GM18909 (cell line): ENCODE measurements at regions not wholly inside any gene's neighbourhood (a gene's known extent, or its start where the extent isn't known, plus 50 kb on each side); places are given as distances from the start of the nearest gene placed in this dataset.

Experiments
- ATAC-seq: cut with Tn5 transposase; IDR thresholded peaks from one replicate; pipeline ENCODE4 v1.9.1; 2021; ENCODE audit warnings: mild to moderate bottlenecking; ENCODE audit not compliant: unreplicated experiment, poor library complexity

DNA sequence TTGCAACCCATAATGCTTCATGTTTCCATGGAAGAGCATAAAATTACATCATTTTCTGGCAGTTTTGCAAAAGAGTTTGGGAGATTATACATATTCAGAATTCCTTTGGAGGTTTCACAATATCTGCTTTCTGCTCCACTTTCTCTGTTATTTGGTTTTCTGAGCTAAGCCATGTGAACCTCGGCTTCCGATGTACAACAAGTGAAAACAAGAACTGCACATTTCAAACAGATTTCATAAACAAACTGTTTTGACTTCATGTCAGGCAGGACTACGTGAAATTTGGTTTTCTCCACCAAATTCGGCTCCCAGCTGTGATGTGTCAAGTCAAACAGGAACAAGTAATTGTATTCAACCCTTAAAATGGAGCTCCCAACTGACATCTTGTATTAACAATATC lies 609.8 kb downstream of the IRX1 start:
- no peak for ATAC-seq

DNA sequence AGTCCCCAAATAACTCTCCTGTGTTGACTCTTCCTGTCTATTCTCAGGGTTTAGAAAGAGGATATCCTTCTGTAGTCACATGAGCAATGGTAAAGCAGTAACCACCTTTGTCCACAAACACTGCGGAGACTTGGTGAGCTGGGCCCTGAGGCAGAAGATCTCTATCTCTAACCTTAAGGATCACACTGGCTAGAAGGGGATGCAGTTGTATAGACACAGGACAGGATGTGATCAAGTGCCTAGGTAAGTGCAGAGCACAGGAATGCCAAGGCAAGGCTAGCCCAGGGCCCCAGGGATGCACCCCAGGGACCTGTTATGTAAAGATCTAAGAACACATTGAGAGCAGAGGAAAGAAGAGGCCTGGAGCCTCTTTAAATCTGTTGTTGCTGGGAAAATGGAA lies 610.5 kb downstream of the IRX1 start:
- ATAC-seq: no peak

DNA sequence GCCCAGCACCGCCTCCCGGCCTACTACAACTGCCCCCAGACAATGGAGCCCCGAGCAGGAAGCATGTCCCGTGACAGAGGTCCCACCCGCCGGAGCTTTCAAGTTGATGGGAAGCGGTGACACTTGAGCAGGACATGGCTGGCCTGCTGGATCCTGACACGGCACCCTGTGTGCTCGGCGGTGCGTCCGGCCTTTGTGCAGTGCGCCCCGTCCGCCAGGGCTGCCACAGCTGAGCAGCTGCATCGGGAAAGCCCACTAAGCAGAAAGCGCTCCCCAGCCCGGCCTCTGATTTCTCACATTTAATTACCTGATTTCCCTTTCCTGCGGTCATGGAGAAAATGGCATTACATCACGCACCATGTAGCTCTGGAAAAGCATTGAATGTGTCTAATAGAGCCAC lies 611.9 kb downstream of the IRX1 start:
- no peak for ATAC-seq

DNA sequence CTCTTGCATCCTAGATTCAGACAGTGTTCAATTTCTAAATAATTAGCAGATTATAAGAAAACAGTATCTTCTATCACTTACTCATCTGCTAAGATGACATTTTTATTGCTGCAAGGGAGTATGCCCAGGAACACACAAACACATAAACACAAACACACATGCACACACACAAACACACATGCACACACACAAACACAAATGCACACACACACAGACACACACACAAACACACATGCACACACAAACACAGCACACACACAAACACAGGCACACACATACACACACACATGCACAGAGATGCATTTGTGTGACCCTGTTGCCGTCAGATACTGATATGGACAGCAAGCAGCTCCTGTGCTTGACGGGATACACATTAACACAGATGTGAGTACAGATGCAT lies 612.9 kb downstream of the IRX1 start:
- no peak for ATAC-seq

DNA sequence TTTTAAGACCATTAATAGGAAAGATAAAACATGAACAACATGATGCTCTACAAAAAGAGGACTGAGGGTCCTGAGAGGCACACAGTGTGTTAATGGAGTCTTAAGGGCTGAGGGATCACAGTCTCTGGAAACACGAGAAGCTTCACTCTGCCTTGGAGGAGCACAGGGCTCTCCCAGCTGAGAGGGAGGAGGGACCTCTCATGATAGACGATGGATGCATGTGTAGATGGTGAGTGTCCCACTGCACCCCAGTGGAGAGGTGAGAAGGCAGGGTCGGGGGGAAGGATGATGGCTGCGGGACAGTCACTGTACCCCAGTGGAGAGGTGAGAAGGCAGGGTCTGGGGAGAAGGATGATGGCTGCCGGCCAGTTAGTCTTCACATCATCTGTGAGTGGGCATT lies 613.4 kb downstream of the IRX1 start:
- no peak for ATAC-seq

DNA sequence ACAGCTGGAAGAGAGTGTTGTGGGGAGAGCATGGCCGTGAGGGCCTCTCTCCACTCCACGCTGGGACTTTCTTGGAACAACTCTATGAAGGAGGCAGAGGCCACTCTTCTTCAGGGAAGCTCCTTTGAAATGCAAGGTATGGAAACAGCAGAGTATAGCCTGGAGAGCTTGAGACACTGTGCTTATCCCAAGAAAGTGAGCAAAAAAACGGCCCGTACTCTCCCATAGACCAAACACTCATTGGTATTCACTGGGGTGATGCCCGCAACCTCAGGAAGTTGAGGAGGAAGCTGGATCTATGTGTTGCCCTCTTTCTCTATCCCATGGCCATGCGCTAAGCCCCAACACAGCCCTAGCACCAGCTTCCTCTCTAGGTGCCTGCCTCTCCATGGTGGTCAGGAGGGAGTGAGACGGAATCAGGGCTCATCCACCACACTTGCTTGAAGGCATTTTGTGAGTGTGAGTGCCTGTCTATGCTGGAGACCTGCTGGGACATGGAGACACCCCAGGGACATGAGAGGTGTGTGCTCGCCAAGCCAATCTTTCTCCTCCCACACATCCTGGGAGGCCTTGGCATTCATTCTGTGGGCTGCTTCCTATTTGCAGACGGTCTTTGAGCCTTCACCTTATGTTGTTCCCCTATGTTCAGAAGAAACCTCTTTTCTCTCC lies 616.6 kb downstream of the IRX1 start:
- no peak for ATAC-seq

DNA sequence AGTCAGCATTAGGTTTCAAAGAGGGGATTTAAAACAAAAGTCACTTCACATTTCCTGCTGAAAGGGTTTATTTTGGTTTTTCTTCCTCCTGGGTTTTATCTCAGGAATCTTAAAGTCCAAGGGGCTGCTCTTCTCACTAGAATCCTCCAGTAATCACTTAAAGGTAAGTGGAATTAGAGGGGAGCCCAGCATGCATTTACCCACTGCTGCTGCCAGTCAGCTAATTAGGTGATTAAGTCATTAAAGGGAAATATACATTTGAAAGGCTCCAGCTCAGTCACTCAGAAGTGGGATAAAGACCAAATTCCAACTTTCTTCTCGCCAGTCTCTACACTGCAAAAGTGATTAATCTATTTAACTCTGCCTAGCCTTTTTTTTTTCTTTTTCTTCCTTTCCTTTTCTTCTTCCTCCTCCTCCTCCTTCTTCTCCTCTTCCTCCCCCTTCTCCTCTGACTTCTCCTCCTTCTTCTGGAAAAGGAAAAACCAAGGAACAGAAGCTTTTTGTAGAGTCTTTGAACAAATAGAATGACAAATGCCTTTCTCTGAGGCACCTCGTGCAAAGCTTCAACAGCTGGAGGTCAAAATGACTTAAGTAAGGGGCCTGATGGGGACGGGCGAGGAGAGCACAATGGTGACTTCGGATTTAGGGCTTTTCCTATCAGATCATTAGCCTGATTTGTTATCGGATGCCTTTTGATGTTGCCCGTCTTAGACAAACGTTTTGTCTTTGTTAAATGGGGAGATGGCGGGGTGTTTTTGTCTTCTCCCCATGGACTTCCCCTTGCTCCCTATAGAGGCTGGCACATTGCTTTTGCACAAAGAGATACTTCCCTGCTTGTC lies 617.6 kb downstream of the IRX1 start:
- no peak for ATAC-seq

DNA sequence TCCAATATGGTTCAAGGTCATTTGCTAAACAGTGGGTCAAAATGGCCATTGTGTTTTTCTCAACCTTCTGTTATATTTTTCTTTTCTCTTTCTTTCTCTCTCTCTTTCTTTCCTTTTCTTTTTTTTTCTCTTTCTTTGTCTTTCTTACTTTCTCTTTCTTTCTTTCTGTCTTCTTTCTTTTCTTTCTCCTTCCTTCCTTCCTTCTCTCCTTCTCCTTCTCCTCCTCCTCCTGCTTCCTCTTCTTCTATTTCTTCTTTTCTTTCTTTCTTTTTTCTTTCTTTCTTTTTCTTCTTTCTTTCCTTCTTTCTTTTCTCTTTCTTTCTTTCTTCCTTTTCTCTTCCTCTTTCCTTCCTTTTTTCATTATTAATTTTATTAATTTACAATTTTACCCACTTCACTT lies 619.5 kb downstream of the IRX1 start:
- ATAC-seq: no peak

DNA sequence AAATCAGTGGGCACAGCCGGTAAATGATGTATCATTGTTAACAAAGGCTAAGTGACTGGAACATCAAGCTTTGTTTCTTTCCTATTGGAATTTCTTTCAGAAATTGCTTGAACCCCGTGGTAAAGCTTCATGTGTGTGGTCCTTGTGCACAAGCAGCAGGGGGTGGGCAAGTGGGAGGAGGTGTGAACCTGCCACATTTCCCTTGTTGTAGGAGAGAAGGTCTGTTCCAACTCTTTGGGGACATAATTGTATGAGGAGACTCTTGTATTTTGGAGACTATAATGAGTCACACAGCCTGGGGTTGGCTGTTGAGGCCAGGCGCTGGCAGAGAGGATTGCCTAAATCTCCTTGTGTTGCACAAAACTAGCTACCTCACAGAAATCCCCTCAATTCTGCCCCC lies 620.5 kb downstream of the IRX1 start:
- ATAC-seq: no peak

DNA sequence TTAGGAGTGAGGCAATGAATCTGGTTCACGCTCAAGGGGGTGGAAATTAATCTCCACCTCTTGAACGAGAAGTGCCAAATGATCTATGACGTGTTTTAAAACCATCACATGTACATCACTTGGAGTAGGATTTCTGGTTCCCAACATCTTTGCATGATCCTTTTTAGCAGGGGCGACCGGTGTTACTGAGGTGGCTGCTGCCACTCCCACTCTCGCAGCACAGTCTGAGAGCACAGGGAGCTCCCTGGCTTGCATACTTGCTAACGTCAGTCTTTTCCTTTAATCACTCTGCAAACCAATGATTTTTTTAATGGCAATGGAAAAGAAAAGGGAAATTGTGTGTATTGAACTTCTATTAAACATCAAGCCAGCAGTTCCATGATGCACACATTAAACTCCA lies 624.4 kb downstream of the IRX1 start:
- ATAC-seq: no peak

DNA sequence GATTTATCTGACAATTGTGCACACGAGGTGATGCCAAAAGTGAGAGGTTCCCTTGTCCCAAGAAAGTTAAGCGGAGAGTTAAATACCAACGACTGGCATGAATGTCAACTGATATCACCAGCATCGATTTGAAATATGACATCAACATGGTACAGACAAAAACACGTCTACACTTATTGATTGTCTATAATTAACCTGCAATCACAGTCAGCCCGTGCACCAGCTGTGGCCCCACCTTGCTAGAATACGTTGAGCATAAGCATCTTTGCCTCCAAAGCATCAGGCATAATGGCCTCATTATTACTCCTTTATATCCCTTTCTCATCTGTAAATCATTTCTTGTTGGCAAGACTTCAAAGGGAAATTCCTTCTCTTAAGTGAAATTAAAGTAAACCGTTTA lies 625.4 kb downstream of the IRX1 start:
- no peak for ATAC-seq

DNA sequence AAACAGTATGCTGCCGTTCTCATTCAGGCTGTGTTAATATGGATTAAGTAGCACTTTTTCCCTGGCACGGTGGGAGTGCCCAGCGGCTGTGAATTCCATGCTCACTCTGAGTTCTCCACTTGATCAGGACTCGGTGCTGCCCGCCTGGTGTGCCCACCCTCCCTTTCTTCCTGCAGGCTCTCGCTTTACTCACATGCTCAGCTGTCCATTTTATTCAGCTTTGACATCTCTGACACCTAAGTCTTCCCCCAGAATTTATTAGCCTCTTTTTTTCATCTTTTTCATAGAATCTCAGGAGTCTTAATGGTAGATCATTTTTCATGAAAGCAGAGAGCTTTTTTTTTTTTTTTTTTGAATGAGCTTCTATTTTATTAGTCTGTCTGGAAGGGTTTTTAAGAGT lies 626.5 kb downstream of the IRX1 start:
- no peak for ATAC-seq

DNA sequence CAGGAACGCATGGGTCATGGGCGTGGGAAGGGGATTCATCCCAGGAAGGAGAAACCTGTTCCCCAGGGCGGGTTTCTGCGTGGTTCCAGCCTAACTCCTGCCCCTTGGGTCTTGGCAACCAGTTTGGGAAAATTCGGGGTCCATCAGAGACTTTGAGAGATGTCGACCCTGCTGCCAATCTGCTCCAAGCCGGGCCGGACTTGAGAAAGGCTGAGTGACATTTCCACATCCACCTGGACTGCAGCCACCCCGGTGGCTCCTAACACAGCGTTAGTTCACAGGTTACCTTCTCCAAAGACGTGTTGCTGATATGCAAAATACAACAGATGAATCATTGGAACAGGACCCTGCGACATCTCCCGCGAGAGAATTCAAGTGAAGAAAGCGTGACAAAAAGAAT lies 627.2 kb downstream of the IRX1 start:
- no peak for ATAC-seq

DNA sequence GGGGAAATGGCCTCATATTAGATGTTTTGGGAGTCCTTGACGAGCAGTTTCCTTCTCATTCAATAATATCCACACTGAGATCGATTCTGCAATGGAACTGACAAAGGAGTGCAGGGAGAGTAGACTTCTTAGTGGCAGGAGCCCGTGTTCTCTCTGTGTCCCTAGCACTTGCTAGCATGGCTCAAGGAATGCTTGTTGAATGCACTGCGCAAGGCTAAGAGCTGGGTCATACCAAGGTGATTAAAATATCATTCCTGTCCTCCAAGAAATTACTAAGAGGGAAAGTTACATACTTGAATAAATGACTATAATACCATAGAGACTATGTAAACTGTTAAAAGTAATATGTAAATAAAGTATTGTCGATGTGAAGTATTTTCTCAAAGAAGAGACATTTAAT lies 630.1 kb downstream of the IRX1 start:
- ATAC-seq: no peak

DNA sequence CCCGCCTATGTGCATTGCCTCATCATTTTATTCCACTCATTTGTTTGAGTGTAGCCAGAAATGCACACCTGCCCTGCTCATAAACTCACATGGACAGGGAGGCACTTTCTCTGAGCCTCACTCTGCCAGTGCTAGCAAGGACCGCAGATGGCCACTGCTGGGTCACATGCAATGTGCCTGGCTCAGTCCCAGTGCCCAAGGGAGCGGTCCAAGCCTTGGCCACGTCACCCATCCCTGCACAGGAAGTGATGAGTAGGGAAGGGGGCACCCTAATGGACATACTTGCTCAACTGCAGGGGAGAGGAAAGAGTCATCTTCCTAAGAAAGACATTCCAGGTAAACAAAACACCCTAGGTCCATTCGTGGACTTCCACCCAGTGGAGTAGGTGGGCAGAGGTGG lies 630.9 kb downstream of the IRX1 start:
- no peak for ATAC-seq

DNA sequence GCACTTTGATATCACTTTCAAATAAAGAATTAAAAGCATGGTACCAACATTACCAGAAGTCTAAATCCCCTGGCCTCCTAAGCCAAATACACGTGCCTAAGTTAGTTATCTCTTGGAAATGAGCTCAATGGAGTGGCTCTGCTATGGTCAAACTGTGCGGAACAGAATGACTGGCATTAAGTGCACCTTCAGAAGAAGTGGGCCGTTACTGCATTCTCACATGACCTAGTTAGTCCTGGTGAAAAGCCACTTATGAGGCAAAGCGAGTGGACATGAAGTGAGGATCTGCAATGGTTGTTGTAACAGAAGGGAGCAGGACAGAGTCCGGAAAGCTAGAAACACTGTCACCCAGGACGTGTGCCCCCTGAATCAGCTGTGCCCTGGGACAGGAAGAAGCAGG lies 633.1 kb downstream of the IRX1 start:
- ATAC-seq: no peak

DNA sequence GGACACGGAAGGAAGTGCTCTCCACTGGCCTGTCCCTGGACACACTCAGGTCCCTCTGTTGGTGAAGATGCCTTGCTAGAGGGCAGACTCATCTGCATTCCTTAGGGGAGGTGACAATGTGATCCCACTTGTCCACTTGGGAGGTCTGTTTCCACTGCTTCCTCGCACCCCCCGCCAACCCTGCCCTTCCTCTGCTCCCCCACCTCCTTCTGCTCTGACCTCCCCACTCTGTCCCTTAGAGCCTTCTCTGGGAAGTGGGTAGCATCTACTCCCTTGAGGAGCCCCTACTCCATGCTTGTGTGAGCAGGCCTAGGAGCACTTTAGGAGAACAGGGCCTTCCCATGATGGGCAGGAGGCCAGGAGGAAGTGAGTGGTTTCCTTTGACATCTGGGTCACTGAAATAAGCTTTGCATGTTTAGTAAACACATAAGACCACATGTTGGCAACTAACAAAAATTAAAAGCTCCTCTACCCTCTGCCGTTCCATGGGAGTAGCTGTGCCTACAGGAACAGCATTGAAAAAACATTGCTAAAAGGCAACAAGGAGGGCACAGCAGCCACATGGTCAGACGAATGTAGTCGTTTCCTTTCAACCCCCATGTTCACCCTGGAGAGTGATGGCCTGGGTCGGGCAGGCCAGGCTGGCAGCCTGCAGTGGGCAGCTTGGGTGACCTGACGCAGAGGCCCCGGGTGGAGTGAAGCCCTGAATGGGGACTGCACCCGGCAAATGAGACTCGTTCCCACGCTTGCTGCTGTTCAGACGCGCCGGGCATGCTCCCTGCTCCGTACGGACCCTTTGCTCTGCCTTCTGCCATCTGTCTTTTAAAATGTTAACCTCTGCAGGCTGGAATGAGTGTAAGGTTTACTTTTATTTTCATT lies 634.0 kb downstream of the IRX1 start:
- ATAC-seq: no peak

DNA sequence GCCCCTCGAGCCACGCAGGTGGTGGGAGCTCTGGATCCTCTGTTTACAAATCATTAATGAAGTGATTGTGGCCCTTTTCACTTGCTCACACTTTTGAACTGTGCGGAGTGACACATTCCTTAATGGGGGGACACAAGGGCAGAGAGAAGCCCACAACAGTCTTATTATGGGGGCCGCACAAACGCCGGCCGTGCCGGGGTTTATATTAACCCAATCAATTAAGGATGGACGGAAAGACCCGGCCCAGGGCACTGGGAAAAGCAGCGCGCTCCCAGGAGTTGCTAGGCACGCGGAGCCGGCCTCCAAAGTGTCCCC lies 634.8 kb downstream of the IRX1 start:
- ATAC-seq: no peak

DNA sequence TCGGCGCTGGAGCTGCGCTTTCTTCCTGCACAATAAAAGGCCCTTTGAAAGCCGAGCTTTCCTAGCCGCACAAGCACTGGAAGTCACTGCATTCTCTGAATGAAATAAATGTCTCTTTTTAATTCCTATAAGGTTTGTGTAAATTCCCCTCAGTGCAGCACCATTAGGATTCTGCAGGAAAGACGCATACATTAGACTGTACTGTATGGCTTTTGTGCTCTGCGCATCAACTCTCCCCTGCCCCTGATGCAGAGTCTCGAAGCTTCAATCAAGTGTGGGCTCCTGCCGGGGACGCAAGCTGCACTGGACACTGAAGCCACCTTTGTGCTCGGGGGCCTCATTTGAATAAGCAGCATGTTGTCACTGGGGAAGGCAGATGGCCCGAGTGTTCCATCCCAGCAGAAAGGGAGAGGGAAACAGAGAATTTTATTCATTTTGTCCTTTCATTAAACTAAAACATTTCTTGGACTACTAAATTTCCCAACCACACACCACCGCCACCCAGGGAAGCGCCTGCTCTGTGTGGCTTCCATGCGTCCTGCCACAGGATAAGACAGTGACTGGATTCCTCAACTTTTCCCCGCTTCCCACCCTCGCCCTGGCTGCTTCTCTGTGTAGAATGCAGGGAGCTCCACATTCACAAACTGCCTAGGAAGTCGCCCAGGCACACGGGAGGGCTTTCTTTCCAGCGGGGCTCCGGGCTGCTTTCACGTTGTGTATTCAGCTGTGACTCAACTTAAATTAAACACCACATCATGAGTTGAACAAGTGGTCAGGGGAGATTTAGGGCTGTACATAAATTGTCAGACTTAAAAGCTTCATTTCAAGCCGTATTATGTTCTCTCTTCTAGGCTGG lies 635.4 kb downstream of the IRX1 start:
- no peak for ATAC-seq

DNA sequence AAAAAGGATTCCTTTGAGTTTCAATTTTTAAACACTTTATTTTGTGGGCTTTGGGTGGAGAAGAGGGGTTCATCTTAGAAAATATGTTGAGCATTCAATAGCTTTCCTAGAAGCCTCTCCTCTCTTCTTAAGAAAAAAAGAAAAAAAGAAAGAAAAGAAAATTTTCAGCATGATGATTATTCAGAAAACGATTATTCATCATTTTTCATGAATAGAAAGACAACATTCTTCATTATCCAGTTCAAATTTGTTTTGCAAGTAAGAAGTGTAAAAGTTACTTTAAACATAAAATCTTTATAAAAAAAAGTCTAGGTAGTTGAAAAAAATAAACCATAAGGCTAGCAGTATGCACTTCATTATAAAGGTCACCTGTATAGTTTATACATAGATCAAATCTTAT lies 636.5 kb downstream of the IRX1 start:
- ATAC-seq: no peak
